ENCODE measurements at regions not wholly inside any gene's neighbourhood (a gene's known extent, or its start where the extent isn't known, plus 50 kb on each side); places are given as distances from the start of the nearest gene placed in this dataset.
A peak's percentile ranks its signal among the peaks of the same experiment; 100 is the strongest.

GRCh38 chr2:64228918-64229317 is 84.7 kb upstream of the PELI1 start:
- Histone ChIP-seq H3K36me3 (ENCODE audit: low read depth, missing control alignments) (no peaks in the 10 kb centered on the region), H3K27me3 (no peaks in the 10 kb centered on the region), H3K4me1 (peaks cover 16% of the 10 kb centered on the region), H3K27ac (peak overlapping the region; percentile 69 to 80), H3K9me3 (no peaks in the 10 kb centered on the region), H3K4me3 (peak overlapping the region; percentile 36 to 48)
- DNase-seq: no peak
- WGBS, 2 donors: 50 to 53% methylated on average over 4 of the region's 4 CpGs
- intact Hi-C loops (cut with DNase I; ENCODE audit: low total_unique reads): no loop called here
- no peak for TF ChIP-seq POLR2A (IDR thresholded peaks at IDR 0.05)
- TF ChIP-seq, protein P1, sequence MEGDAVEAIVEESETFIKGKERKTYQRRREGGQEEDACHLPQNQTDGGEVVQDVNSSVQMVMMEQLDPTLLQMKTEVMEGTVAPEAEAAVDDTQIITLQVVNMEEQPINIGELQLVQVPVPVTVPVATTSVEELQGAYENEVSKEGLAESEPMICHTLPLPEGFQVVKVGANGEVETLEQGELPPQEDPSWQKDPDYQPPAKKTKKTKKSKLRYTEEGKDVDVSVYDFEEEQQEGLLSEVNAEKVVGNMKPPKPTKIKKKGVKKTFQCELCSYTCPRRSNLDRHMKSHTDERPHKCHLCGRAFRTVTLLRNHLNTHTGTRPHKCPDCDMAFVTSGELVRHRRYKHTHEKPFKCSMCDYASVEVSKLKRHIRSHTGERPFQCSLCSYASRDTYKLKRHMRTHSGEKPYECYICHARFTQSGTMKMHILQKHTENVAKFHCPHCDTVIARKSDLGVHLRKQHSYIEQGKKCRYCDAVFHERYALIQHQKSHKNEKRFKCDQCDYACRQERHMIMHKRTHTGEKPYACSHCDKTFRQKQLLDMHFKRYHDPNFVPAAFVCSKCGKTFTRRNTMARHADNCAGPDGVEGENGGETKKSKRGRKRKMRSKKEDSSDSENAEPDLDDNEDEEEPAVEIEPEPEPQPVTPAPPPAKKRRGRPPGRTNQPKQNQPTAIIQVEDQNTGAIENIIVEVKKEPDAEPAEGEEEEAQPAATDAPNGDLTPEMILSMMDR (IDR thresholded peaks at IDR 0.05): no peak

GRCh38 chr2:64230540-64230939 is 86.3 kb upstream of the PELI1 start:
- intact Hi-C loops (cut with DNase I; ENCODE audit: low total_unique reads): no loop called here
- H3K27me3 ChIP-seq: no peaks in the 10 kb centered on the region
- peaks cover 16% of the 10 kb centered on the region for H3K4me1 ChIP-seq
- H3K4me3 ChIP-seq: no peak overlapping the region
- no peaks in the 10 kb centered on the region for H3K9me3 ChIP-seq
- no peak for DNase-seq
- no peak overlapping the region for H3K27ac ChIP-seq
- TF ChIP-seq POLR2A (IDR thresholded peaks at IDR 0.05): no peak
- TF ChIP-seq, protein P1 (IDR thresholded peaks at IDR 0.05): no peak
- no peaks in the 10 kb centered on the region for H3K36me3 ChIP-seq (ENCODE audit: low read depth, missing control alignments)

- intact Hi-C loops (cut with DNase I; ENCODE audit: low total_unique reads): no loop called here
- peaks cover 14% of the 10 kb centered on the region for H3K4me1 ChIP-seq
- no peak for DNase-seq
- no peaks in the 10 kb centered on the region for H3K36me3 ChIP-seq (ENCODE audit: low read depth, missing control alignments)
- H3K4me3 ChIP-seq: no peak overlapping the region
- 84 to 94% methylated on average over 2 of the region's 2 CpGs for WGBS, 2 donors
- TF ChIP-seq, protein P1 (IDR thresholded peaks at IDR 0.05): no peak
- no peak for TF ChIP-seq POLR2A (IDR thresholded peaks at IDR 0.05)
- H3K9me3 ChIP-seq: no peaks in the 10 kb centered on the region
- H3K27ac ChIP-seq: no peak overlapping the region
- no peaks in the 10 kb centered on the region for H3K27me3 ChIP-seq
Measured at GRCh38 chr2:64232266-64232665, 88.0 kb upstream of the PELI1 start.

GRCh38 chr2:64233376-64233922 is 89.2 kb upstream of the PELI1 start:
- TF ChIP-seq, protein P1 (IDR thresholded peaks at IDR 0.05): no peak
- no peak for TF ChIP-seq POLR2A (IDR thresholded peaks at IDR 0.05)
- no peaks in the 10 kb centered on the region for H3K36me3 ChIP-seq (ENCODE audit: low read depth, missing control alignments)
- H3K27me3 ChIP-seq: no peaks in the 10 kb centered on the region
- peaks cover 8% of the 10 kb centered on the region for H3K4me1 ChIP-seq
- DNase-seq: no peak
- no peak overlapping the region for H3K27ac ChIP-seq
- intact Hi-C loops (cut with DNase I; ENCODE audit: low total_unique reads): no loop called here
- H3K9me3 ChIP-seq: no peaks in the 10 kb centered on the region
- H3K4me3 ChIP-seq: no peak overlapping the region
- 58 to 61% methylated on average over 4 of the region's 4 CpGs for WGBS, 2 donors

- no peaks in the 10 kb centered on the region for H3K9me3 ChIP-seq
- TF ChIP-seq POLR2A (IDR thresholded peaks at IDR 0.05): no peak
- TF ChIP-seq, protein P1 (IDR thresholded peaks at IDR 0.05): no peak
- no peaks in the 10 kb centered on the region for H3K36me3 ChIP-seq (ENCODE audit: low read depth, missing control alignments)
- no peak overlapping the region for H3K4me3 ChIP-seq
- DNase-seq: no peak
- H3K27me3 ChIP-seq: no peaks in the 10 kb centered on the region
- intact Hi-C loops (cut with DNase I; ENCODE audit: low total_unique reads): no loop called here
- no peak overlapping the region for H3K27ac ChIP-seq
- WGBS, 2 donors: 94% methylated on average over 5 of the region's 5 CpGs
- peaks cover under 1% of the 10 kb centered on the region for H3K4me1 ChIP-seq
Measured at GRCh38 chr2:64234150-64234549, 89.9 kb upstream of the PELI1 start.
